Caco-2 (cell line): ENCODE measurements at regions not wholly inside any gene's neighbourhood (a gene's known extent, or its start where the extent isn't known, plus 50 kb on each side); places are given as distances from the start of the nearest gene placed in this dataset.

ENCODE experiments used
- BruUV-seq: library from RNA; stranded (reverse); fragments of 400-500 nt; replicated peaks from 2 replicates; lab custom pipeline; 2021; lab: Mats Ljungman, UMichigan
- CTCF ChIA-PET: fragments of 300-600 bp; sonication (Branson Sonifier 250); formaldehyde crosslinking; loops from one replicate; lab custom pipeline; 2022; ENCODE audit warnings: antibody characterized with exemption; lab: Charles Lee
- POLR2A ChIA-PET: fragments of 300-600 bp; sonication (Branson Sonifier 250); formaldehyde crosslinking; loops from one replicate; lab custom pipeline; 2022; ENCODE audit warnings: antibody characterized with exemption; lab: Charles Lee
- DNase-seq, 2 experiments: peaks; one replicate each; pipeline versions ENCODE4 v3.0.0 to v3.0.0-alpha.2; 2020 to 2022
- H3K27me3 ChIP-seq: replicated peaks from 2 replicates; pipeline ENCODE4 v1.6.0; 2011; ENCODE audit warnings: low read length; ENCODE audit not compliant: control insufficient read depth, insufficient read depth
- H3K36me3 ChIP-seq: 2 replicates; pipeline ENCODE4 v1.5.1; 2011; ENCODE audit warnings: low read length; ENCODE audit not compliant: control insufficient read depth, insufficient read depth
- H3K4me1 ChIP-seq: fragments of 250-450 bp; sonication (Bioruptor Pico); 2 replicates; pipeline ENCODE4 v1.5.1; 2020; ENCODE audit warnings: mild to moderate bottlenecking
- H3K4me3 ChIP-seq: 2 replicates; pipeline ENCODE4 v1.5.1; 2011; ENCODE audit warnings: low read depth, mild to moderate bottlenecking, control low read depth, low read length
- H3K9me3 ChIP-seq: fragments of 250-450 bp; sonication (Bioruptor Pico); 2 replicates; pipeline ENCODE4 v1.5.1; 2020; ENCODE audit warnings: mild to moderate bottlenecking, moderate library complexity
- H3K27ac Mint-ChIP-seq: one replicate; pipeline ENCODE4 v1.8.0; 2022; ENCODE audit warnings: mixed read lengths; ENCODE audit not compliant: unreplicated experiment
- H3K27me3 Mint-ChIP-seq: one replicate; pipeline ENCODE4 v1.8.0; 2022; ENCODE audit warnings: mixed read lengths; ENCODE audit not compliant: insufficient read depth, unreplicated experiment
- H3K36me3 Mint-ChIP-seq: one replicate; pipeline ENCODE4 v1.8.0; 2022; ENCODE audit warnings: mild to moderate bottlenecking, mixed read lengths; ENCODE audit not compliant: insufficient read depth, unreplicated experiment
- H3K4me1 Mint-ChIP-seq: one replicate; pipeline ENCODE4 v1.8.0; 2022; ENCODE audit warnings: low read depth, mixed read lengths; ENCODE audit not compliant: unreplicated experiment
- H3K4me3 Mint-ChIP-seq: one replicate; pipeline ENCODE4 v1.8.0; 2022; ENCODE audit warnings: mild to moderate bottlenecking, moderate library complexity, mixed read lengths; ENCODE audit not compliant: unreplicated experiment
- H3K9me3 Mint-ChIP-seq: one replicate; pipeline ENCODE4 v1.8.0; 2022; ENCODE audit warnings: mixed read lengths; ENCODE audit not compliant: unreplicated experiment
- CTCF ChIP-seq, 2 experiments: fragments of 200-600 bp in 1 of 2; IDR thresholded peaks; 1 replicate in 1 of 2; 2 replicates in 1 of 2; pipeline versions ENCODE4 v1.5.1 to v1.8.0; 2011 to 2022; ENCODE audit warnings: antibody characterized with exemption in 1 of 2, control low read depth in 1 of 2, inconsistent platforms in 1 of 2, low read depth in 1 of 2, low read length in 1 of 2, mild to moderate bottlenecking in 1 of 2, moderate library complexity in 1 of 2; ENCODE audit not compliant: insufficient read depth in 1 of 2, severe bottlenecking in 1 of 2, unreplicated experiment in 1 of 2
- intact Hi-C: fragments of 100-400 bp; cut with micrococcal nuclease; formaldehyde crosslinking; loops from one replicate; pipeline ENCODE4 v1.10.0; 2022; ENCODE audit not compliant: unreplicated experiment

- intact Hi-C loops, result loop anchor here (5.0 kb wide), 1 partner anchor 336 kb away; the partner anchor contains the start of gene GSE1
- no peaks in the 10 kb centered on the region for H3K27me3 Mint-ChIP-seq
- CTCF ChIA-PET, result interaction anchor here (0.8 to 2.6 kb wide), 4 partner anchors 12 to 161 kb away, joined by 3 to 8 read pairs (median 4); no protein-coding TSS in a partner anchor
Observed at GRCh38 chr16:85276258-85276657, 164.0 kb upstream of the CIBAR2 start.

GRCh38 chr16:85276721-85277120 is 164.4 kb upstream of the CIBAR2 start:
- Mint-ChIP-seq H3K4me1 (no peaks in the 10 kb centered on the region), H3K27me3 (no peaks in the 10 kb centered on the region), H3K4me3 (no peak overlapping the region), H3K9me3 (no peaks in the 10 kb centered on the region), H3K36me3 (peaks cover 13% of the 10 kb centered on the region), H3K27ac (no peak overlapping the region)
- no peak overlapping the region for H3K4me3 ChIP-seq
- no peaks in the 10 kb centered on the region for H3K9me3 ChIP-seq
- BruUV-seq, result no TSS peak
- no peaks in the 10 kb centered on the region for H3K27me3 ChIP-seq
- CTCF ChIA-PET, result interaction anchor here (2.6 kb wide), 1 partner anchor 29 kb away, joined by 8 read pairs; no protein-coding TSS in a partner anchor
- no peak for TF ChIP-seq CTCF (IDR thresholded peaks at IDR 0.05; ENCODE audit: insufficient read depth in 1 of 2, low read depth in 1 of 2, low read length in 1 of 2, severe bottlenecking in 1 of 2, unreplicated experiment in 1 of 2)
- H3K36me3 ChIP-seq, result no peaks in the 10 kb centered on the region
- intact Hi-C loops, result loop anchor here (5.0 kb wide), 1 partner anchor 336 kb away; the partner anchor contains the start of gene GSE1
- POLR2A ChIA-PET, result no interaction called here
- H3K4me1 ChIP-seq, result no peaks in the 10 kb centered on the region
- no peak for DNase-seq

More at GRCh38 chr16:85276258-85276657, 164.0 kb upstream of the CIBAR2 start:
- BruUV-seq, result no TSS peak
- no peaks in the 10 kb centered on the region for H3K4me1 Mint-ChIP-seq
- Histone ChIP-seq H3K27me3 (no peaks in the 10 kb centered on the region), H3K9me3 (no peaks in the 10 kb centered on the region), H3K36me3 (no peaks in the 10 kb centered on the region), H3K4me3 (no peak overlapping the region), H3K4me1 (no peaks in the 10 kb centered on the region)
- no peak overlapping the region for H3K4me3 Mint-ChIP-seq
- no peak overlapping the region for H3K27ac Mint-ChIP-seq
- TF ChIP-seq CTCF (IDR thresholded peaks at IDR 0.05; ENCODE audit: insufficient read depth in 1 of 2, low read depth in 1 of 2, low read length in 1 of 2, severe bottlenecking in 1 of 2, unreplicated experiment in 1 of 2), result no peak
- H3K36me3 Mint-ChIP-seq, result peaks cover 13% of the 10 kb centered on the region
- H3K9me3 Mint-ChIP-seq, result no peaks in the 10 kb centered on the region
- no peak for DNase-seq
- POLR2A ChIA-PET, result no interaction called here

- no peak for DNase-seq
- no peaks in the 10 kb centered on the region for H3K9me3 ChIP-seq
- BruUV-seq, result no TSS peak
- H3K27me3 ChIP-seq, result no peaks in the 10 kb centered on the region
- Mint-ChIP-seq H3K36me3 (peaks cover 9% of the 10 kb centered on the region), H3K4me1 (no peaks in the 10 kb centered on the region), H3K27ac (no peak overlapping the region), H3K4me3 (no peak overlapping the region), H3K27me3 (no peaks in the 10 kb centered on the region), H3K9me3 (no peaks in the 10 kb centered on the region)
- no peaks in the 10 kb centered on the region for H3K36me3 ChIP-seq
- ChIA-PET CTCF (interaction anchor here (0.7 kb wide), 1 partner anchor 136 kb away, joined by 4 read pairs; no protein-coding TSS in a partner anchor), POLR2A (no interaction called here)
- no peak for TF ChIP-seq CTCF (IDR thresholded peaks at IDR 0.05; ENCODE audit: insufficient read depth in 1 of 2, low read depth in 1 of 2, low read length in 1 of 2, severe bottlenecking in 1 of 2, unreplicated experiment in 1 of 2)
- intact Hi-C loops, result loop anchor here (5.0 kb wide), 1 partner anchor 333 kb away; the partner anchor contains the start of gene GSE1
- no peaks in the 10 kb centered on the region for H3K4me1 ChIP-seq
- H3K4me3 ChIP-seq, result no peak overlapping the region
Observed at GRCh38 chr16:85278839-85279238, 166.6 kb upstream of the CIBAR2 start.
